Cardiac muscle cell (in vitro differentiated cells and primary cell): ENCODE measurements at regions not wholly inside any gene's neighbourhood (a gene's known extent, or its start where the extent isn't known, plus 50 kb on each side); places are given as distances from the start of the nearest gene placed in this dataset.
A peak's percentile ranks its signal among the peaks of the same experiment; 100 is the strongest.

Source experiments
- DNase-seq, 2 donors: peaks; one replicate each; pipeline versions ENCODE4 v3.0.0 to v3.0.0-alpha.2; 2010 to 2017; ENCODE audit warnings: low read depth in 1 of 2, low spot score in 1 of 2
- H3K27ac ChIP-seq: fragments of 200-600 bp; sonication (generic); 2 replicates; pipeline ENCODE4 v1.5.1; 2016
- H3K27me3 ChIP-seq: fragments of 200-600 bp; sonication (generic); 2 replicates; pipeline ENCODE4 v1.6.0; 2016; ENCODE audit warnings: control low read depth
- H3K36me3 ChIP-seq: fragments of 200-600 bp; sonication (generic); 2 replicates; pipeline ENCODE4 v1.5.1; 2016; ENCODE audit warnings: control low read depth
- H3K4me1 ChIP-seq: fragments of 200-600 bp; sonication (generic); 2 replicates; pipeline ENCODE4 v1.8.1; 2017; ENCODE audit warnings: low read depth, mild to moderate bottlenecking, mixed run types
- H3K4me3 ChIP-seq: fragments of 200-600 bp; sonication (generic); 2 replicates; pipeline ENCODE4 v1.5.1; 2016; ENCODE audit warnings: mild to moderate bottlenecking
- H3K9me3 ChIP-seq: fragments of 200-600 bp; sonication (generic); 2 replicates; pipeline ENCODE4 v1.5.1; 2017; ENCODE audit warnings: low read depth, mild to moderate bottlenecking, control low read depth
- TF ChIP-seq, protein P1 (sequence below): IDR thresholded peaks from 2 replicates; pipeline ENCODE4 v1.5.1; 2012; ENCODE audit warnings: low read depth, mild to moderate bottlenecking, low read length

DNA sequence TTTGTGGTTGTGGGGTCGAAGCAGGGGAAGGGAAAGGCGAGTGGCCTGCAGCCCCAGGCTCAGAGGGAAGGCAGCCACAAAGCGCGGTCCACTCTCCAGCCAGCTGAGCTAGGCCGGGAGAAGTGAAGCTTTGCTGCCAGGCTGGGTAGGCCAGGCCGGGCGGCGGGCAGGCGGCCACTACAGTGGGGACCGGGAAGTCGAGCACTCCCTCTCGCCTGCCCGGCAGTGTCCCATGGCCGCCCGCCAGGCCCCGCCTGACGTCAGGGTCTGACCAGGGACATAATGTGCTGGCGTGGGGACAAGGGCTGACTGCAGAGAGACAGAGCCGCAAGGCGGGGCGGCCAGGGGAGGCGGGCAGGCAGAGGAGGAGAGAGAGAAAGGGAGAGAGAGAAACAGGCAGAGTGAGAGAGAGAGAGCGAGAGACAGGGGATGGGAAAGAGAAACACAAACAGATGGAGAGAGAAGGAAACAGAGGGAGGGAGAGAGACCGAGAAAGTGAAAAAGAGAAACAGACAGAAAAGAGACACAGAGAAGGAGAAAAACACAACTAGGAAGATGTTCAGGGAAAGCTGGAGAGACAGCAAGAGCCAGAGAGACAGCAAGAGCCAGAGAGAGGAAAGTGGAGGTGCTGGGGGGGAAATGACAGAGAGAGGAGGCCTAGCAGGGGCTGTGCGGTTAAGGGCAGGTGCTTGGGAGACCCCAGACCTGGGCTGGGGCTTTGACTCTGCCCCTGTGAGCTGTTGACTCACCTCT lies 94.5 kb upstream of the PTPN1 start:
- Histone ChIP-seq H3K27me3 (no peaks in the 10 kb centered on the region), H3K4me1 (no peaks in the 10 kb centered on the region), H3K36me3 (no peaks in the 10 kb centered on the region), H3K27ac (no peak overlapping the region), H3K4me3 (no peak overlapping the region), H3K9me3 (no peaks in the 10 kb centered on the region)
- DNase-seq: peak in 1 of 2 donors; percentile 98
- TF ChIP-seq, protein P1, sequence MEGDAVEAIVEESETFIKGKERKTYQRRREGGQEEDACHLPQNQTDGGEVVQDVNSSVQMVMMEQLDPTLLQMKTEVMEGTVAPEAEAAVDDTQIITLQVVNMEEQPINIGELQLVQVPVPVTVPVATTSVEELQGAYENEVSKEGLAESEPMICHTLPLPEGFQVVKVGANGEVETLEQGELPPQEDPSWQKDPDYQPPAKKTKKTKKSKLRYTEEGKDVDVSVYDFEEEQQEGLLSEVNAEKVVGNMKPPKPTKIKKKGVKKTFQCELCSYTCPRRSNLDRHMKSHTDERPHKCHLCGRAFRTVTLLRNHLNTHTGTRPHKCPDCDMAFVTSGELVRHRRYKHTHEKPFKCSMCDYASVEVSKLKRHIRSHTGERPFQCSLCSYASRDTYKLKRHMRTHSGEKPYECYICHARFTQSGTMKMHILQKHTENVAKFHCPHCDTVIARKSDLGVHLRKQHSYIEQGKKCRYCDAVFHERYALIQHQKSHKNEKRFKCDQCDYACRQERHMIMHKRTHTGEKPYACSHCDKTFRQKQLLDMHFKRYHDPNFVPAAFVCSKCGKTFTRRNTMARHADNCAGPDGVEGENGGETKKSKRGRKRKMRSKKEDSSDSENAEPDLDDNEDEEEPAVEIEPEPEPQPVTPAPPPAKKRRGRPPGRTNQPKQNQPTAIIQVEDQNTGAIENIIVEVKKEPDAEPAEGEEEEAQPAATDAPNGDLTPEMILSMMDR: no peak

DNA sequence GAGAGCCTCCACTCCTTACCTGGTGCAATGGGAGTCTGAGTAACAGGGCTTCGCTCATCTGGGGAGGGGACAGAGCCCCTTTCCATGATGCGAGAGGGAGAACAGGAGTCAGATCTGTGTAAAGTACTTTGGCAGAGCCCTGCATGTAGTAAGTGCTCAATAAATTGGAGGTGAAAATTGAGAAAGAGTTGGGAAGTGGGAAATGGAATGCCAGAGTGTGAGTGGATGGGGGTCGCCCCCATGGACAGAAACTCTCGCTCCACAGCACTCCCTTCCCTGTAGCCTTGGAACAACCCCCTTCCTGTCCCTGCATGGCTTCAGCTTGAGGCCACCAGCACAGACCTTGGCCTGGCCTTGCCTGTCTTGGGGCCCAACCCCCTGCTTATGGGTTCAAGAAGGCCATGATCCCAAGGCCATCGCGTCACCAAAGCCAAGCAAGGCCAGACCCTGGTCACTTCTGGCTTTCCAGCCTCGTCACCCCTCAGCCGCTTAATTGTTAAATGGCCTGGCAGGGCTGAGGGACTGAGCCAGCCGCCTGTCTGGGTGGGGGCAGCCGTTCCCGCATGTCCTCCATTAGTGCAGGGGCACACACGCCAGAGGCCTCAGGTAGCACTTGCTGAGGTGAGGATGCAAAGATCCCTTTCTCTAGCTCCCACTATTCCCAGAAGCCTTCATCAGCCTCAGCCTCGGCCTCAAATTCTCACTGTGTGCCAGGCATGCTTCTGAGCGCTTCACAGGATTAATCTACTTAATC lies 93.7 kb upstream of the PTPN1 start:
- DNase-seq: no peak
- TF ChIP-seq, protein P1: no peak
- H3K36me3 ChIP-seq: no peaks in the 10 kb centered on the region
- no peaks in the 10 kb centered on the region for H3K9me3 ChIP-seq
- no peak overlapping the region for H3K4me3 ChIP-seq
- no peaks in the 10 kb centered on the region for H3K4me1 ChIP-seq
- H3K27ac ChIP-seq: no peak overlapping the region
- no peaks in the 10 kb centered on the region for H3K27me3 ChIP-seq

DNA sequence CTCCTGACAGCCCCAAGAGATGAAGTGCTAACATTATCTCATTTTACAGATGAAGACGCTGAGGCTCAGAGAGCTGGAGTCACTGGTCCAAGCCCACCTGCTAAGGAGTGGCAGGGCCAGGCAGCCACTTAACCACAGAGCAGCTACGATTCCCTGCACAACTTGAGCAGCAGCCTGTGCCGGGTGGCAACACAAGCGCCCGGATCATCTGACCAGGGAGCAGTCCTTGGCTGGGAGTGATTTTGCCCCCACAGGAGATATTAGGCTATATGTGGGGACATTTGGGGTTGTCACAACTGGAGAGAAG lies 93.2 kb upstream of the PTPN1 start:
- H3K4me1 ChIP-seq: no peaks in the 10 kb centered on the region
- no peak for DNase-seq
- no peaks in the 10 kb centered on the region for H3K27me3 ChIP-seq
- no peak overlapping the region for H3K27ac ChIP-seq
- TF ChIP-seq, protein P1: no peak
- H3K36me3 ChIP-seq: no peaks in the 10 kb centered on the region
- no peak overlapping the region for H3K4me3 ChIP-seq
- no peaks in the 10 kb centered on the region for H3K9me3 ChIP-seq

DNA sequence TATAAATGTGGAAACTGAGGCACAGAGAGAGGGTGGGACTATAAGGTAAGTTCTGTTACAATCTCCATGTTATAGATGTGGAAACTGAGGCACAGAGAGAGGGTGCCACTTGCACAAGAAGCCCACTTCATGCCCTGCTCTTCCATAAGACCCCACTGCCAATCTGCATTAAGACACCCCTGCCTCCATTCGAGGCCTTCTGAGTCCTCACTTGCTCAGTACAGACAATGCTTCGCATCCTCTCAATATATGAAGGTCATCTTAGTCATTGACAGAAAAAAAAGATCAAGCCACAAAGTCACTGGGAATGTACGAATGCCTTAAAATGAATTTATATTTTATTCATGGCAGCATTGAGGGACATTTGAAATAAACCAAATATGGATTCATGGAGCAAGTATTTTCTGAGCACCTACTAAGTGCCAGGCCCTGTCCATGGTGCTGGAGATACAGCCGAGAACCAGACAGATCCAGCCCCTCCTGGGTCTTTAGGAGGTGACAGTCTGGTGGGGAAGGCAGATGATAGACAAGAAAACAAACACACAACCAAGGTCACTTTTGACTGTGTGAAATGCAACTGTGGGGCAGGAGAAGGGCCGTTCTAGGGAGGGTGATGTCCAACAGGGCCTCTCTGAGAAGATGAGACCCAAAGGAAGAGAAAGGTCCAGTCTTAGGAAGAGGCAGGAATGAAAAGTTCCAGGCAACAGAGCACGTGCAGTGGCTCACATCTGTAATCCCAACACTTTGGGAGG lies 92.5 kb upstream of the PTPN1 start:
- Histone ChIP-seq H3K27ac (no peak overlapping the region), H3K9me3 (no peaks in the 10 kb centered on the region), H3K27me3 (no peaks in the 10 kb centered on the region), H3K4me1 (no peaks in the 10 kb centered on the region), H3K36me3 (no peaks in the 10 kb centered on the region), H3K4me3 (no peak overlapping the region)
- DNase-seq: no peak
- TF ChIP-seq, protein P1: no peak

DNA sequence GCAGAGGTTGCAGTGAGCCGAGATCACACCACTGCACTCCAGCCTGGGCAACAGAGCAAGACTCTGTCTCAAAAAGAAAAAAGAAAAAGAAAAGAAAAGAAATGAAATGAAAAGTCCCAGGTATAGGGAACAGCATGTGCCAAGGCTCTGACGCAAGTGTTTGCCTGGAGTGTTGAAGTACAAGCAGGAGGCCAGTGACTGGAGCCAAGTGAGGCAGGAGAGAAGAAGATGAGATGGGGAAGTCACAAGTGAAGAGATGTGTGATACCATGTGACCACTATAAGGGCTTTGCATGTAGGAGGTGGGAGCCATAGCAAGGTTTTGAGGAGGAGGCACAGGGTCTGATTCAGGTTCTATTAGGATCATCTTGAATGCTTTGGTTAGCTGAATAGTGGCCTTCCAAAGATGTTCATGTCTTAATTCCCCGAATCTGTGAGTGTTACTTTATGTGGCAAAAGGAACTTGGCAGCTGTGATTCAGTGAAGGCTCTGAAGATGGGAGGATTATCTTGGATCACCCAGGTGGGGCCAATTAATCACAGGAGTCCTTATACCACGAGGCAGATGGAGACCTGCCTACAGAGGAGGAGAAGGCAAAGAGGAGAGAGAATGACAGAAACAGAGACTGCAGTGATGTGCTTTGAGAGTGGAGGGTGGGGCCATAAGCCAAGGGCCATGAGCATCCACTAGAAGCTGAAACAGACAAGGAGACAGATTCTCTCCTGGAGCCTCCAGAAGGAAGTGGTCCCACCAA lies 91.1 kb upstream of the PTPN1 start:
- Histone ChIP-seq H3K27me3 (no peaks in the 10 kb centered on the region), H3K9me3 (no peaks in the 10 kb centered on the region), H3K36me3 (no peaks in the 10 kb centered on the region), H3K27ac (no peak overlapping the region), H3K4me3 (no peak overlapping the region), H3K4me1 (no peaks in the 10 kb centered on the region)
- no peak for DNase-seq
- TF ChIP-seq, protein P1: no peak
